Dermis microvascular lymphatic vessel endothelial cell (primary cell): ENCODE measurements at regions not wholly inside any gene's neighbourhood (a gene's known extent, or its start where the extent isn't known, plus 50 kb on each side); places are given as distances from the start of the nearest gene placed in this dataset.
"Not testable (repeated sequence)": the region's sequence is repeated elsewhere in the genome, so short reads cannot be mapped to it uniquely, and the experiment has no call there.

Experiments
- DNase-seq, 2 donors: peaks; one replicate each; pipeline versions ENCODE4 v3.0.0 to v3.0.0-alpha.2; 2010; ENCODE audit warnings: low read depth in 2 of 2

DNA sequence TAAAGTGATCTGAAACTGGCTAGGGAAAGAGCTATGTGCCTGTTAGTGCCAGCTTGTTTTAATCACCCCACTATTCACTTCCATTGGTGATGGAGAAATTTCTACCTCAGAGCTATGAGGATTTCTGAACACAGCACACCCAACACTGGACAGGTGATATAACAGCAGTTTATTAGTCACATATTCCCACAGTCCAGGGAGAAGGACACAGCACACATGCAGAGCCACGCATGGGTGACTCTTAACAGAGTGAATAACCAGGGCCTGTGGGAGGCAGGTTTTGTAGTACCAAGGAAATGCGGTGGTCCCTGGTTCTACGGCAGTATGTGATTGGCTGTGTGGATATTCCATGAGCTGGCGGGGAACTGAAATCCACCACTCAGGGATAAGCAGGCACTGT lies 455.1 kb downstream of the BTG1 start:
- DNase-seq, result no peak

DNA sequence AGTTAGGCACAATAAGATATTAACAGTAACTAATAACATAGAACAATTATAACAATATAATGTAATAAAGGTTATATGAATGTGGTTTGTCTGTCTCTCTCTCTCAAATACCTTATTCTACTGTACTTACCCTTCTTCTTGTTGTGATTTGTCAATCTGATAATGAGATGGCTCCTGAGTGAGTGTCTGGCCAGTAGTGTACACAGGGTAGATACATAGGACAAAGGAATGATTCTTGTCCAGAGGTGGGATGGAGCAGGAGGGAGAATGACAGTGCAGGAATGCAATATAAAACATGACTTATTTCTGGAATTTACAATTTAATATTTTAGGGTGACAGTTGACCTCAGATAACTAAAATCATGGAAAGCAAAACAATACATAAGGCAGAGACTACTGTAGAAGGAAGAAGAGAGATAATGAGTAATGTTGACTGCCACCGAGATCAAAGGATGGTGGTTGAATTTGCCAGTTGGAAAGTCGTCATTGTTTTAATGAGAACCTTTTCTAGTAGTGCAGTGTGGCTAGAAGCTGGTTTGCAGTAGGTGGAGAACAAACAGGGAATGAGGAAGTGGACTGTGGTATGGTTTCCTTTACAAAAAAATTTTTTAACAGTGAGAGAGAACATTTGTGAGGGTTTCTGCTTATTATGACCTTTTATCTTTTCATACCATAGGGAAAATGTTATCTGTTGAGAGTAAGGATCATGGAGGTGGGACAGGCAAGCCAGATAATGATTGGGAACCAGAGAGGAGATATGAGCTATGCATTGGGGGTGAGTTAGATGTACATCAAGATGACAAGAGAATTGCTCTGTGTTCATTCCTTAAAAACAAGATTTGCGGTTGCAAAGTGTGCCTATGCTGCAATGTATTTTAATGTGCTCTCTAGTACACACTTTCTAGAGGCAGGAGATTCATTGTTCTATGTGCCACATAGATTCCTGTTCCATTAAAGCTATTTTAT lies 458.3 kb downstream of the BTG1 start:
- peak; percentile 7 to 61 for DNase-seq

DNA sequence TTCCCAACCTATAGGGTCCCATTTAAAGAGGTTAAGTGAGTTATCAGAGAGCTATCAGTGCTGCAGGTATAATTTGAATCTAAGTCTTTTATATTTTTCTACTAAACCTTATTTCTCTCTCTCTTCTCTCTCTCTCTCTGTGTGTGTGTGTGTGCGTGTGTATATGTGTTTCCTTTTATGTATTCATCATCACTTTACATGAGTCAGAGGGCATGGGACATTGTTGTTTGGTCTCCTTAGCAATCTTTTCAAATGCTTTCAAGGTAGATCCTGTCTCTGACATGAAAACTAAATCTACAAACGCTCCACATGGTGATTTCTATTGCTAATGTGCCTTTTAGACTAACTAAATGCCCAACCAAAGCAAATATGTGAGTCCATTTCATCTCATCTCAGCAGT lies 459.7 kb downstream of the BTG1 start:
- DNase-seq, result peak; percentile 78 to 80

DNA sequence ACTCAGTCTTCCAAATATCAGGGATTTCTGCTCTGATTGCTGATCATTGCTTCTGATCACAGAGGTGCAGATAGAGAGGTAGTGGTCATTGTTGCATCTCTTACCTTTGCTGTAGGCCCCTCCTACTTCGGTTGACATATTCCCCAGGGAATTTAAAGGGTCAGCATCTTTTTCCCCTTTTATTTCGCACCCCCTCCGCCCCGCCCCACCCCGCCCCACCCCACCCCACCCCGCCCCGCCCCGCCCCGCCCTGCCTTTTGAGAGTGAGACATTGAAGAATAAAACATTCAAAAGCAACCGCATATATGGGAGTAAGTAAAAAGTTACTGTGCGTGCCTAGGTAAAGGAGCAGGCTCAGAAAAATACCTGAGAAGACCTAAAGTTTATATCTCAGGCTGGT lies 463.9 kb downstream of the BTG1 start:
- no peak for DNase-seq

DNA sequence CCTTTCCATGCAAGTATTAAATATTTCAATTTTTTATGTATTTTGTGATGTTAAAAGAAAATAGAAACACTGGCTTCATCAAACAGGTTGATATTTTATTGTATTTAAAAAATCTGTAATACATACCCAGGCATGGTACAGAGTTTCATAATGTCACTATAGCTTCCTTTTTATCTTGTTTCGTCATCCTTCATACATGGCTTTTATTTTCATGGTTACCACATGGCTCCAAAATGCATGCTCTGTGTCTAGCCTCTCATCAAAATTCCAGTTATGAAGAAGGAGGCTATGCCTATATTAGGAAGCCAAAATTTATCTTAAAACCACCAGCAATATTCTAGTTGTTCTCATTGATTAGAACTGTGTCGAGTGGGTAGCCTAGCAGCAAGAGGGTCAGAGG lies 464.8 kb downstream of the BTG1 start:
- DNase-seq, result no peak

DNA sequence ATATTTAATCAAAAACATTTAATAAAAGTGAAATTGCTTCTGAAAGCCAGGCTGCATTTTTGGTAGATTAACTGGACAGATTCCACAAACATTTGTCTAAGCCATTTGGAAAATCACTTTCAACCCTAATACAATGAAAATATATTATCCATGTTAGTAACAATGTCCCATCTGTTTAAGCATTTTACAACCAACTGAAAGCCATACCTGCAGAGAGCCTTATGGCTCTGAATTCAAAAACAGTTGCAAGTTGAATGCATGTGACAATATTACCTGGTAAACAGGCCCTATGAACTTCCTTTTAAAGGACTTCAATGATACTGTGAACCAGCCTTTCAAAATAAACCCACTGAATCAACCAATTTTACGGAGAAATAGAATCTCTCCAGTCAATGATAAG lies 468.1 kb downstream of the BTG1 start:
- no peak for DNase-seq

DNA sequence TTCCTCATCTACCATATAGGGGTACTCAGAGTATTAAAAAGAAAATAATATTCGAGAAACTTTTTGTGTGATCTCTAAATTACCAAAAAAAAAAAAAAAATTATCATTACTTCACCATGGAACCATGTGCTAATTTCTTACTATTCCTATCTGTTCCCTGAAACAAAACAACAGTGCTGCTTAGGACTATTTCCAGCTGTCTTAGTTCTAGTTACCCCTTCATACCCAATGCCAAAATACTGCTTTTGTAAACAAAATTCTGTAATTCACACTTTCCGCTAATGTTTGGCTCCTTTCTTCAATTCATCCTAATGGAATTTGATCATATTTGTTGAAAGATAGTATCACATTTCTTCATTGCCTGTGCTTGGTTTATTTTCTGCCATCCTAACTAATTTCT lies 470.2 kb downstream of the BTG1 start:
- no peak for DNase-seq

DNA sequence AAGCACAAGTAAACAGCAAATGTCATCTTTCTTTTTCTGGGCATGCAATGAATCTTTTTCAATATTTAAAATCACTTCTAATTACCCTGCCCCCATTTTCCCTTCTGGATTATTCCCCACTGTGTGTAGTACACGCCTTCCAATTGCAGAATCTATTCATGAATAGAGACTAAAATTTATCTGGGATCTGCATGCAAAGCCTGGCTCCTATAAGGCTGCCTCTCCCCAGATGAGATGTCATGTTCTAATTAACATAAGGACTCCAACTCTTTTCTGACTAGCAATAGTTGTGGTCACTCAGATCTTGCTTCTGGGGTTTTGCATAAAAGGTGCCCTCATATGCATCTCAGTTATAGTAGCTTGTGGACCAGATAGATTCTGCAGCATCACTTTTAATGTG lies 473.5 kb downstream of the BTG1 start:
- no peak for DNase-seq

DNA sequence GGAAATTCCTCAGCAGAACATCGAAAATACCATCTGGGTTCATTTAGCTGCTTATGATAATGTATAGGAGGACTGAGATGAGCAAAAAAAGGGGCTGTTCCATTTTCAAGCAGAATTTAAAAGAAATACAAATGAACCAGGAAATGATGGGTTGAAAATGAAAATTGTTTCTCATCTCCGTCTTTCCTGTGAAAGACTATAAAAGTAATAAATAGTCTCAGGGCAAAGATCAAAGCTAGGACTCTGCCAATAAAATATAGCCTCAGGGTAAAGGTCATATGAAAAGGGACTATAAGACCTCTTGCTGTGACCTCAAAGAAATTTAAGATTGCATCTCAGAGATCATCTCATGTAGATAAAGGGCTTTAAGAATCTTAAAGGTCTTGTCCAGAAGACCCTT lies 478.0 kb downstream of the BTG1 start:
- no peak for DNase-seq

DNA sequence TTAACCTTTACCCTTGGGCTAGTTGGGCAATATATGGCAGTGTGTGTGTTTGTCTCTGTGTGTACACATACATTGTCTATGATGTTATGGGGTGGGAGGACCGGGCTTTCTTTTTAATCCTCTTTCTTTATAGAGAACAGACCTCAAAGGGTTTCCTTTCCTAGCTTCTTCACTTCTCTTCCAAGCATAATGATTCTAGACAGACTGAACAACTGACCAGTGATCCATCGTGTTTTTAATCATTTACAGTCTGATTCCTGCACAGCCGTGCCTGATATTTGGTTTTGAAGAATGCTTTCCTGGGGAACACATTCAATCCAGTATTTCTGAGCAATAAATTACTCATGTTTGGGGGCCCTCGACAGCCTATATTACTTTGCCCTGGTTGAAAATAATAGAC lies 481.1 kb upstream of the DCN start:
- DNase-seq, result no peak

DNA sequence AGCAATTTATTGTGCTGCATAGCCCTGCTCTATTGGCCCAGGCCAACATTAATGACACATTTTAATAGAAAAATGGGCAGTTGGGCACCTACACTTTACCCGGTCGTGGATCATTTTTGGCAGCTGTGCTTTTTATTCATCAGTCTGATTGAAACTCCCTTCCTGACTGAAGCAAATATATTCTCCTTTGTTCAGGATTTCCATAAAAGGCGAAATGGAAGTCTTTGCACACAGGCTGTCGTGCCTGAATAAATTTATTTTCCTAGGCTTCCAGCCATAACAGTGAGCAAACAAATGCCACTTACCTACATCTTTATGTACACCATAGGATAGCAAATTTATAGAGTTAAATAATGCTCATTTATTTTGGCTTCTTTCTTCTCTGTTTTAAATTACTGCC lies 480.7 kb upstream of the DCN start:
- DNase-seq, result peak; percentile 41 to 78

DNA sequence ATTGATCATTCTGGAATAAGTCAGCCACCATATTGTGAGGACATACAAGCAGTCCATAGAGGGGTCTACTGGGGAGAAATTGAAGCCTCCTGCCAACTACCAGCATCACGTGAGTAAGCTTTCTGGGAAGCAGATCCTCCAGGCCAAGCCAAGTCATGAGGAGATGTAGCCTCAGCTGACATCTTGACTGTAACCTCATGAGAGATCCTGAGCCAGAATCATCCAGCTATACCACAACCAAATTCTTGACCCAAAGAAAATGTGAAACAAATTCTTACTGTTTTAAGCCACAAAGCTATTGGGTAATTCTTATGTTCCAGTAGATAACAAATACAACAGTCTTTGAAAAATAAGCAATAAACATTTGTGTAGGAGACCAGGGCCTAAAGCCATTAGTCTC lies 479.4 kb upstream of the DCN start:
- DNase-seq, result no peak

DNA sequence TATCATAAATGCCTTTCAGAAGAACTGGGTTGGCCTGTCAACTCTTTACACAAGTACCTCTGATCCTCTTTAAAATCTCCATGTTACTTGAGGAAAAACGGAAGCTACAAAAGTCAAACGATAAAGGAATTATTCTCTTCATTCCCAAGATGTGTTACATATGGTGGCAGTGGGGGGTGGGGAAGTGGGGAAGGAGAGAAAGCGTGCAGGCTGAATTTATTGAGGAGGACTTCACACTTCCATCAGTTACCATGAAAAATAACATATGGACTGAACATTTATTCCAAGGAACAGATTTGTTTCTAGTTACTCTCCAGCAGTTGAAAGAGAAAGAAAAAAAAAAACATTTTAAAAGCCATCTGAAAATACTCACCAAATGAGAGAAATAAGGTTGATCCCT lies 474.4 kb upstream of the DCN start:
- DNase-seq, result no peak

DNA sequence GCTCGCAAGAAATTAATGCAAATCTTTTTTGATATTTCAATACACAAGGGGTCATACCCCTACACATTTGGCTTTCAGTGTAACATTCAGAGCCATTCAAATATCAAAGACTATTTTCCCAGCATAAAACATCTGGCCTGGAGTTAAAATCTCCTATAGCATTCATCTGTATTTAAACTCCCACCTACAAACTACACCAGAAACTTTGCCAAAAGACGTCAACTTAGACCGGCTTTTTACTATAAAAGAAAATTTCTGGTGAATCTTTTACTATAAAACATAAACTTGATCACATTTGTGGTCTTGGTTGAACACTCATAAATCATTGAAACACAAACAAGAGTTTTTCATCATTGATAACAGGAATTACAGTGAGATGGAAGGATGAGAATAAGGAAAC lies 473.3 kb upstream of the DCN start:
- no peak for DNase-seq

DNA sequence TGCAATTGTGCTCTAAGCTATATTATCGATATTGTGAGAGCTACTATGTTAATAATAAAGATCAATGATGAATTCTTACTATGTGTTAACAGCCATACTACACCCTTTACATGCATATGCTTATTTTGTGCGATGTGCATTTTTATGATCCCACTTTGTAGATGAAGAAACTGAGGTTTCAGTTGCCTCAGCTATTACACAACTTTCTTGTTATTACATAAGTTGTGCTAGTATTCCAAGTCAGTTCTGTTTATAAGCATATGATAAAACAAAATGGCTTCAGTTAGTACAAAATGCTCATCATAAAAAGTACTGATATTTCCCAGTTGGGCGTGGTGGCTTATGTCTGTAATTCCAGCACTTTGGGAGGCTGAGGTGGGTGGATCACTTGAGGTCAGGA lies 471.5 kb upstream of the DCN start:
- no peak for DNase-seq

DNA sequence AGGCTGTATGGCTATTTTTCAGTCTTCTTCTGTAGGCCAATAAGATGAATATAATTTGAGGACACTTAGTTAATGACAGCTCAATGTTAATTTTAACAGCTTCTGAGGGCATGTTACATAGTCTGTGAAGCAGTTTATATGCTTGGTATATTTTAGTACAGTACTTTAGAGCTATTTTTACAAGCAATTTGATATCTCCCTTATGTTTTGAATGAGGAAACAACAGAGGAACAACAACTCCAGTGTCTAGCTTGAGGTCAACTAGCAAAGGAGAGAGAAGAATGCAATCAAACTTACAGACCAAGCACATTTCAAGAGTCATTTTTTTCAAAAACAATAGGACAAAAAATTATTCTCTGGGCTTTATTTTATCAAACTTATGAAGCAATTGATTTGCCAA lies 469.1 kb upstream of the DCN start:
- no peak for DNase-seq

DNA sequence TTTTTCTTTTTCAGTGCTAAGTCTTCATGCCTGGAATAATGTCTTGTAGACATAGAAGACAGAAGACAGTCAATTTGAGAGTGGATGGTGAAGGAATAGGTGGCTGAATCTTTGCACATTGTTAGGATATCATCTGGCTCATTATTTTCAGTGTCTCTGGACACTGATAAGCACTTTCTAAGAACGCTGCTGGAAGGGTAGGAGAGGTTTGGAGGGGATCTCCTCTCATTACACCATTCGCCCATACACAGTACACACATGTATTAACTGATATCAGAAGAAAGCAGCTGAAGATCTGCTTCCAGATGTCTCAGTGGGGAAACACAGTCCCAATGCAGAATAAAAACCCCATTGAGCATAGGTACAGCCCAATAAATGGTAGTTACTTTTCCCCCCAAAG lies 461.1 kb upstream of the DCN start:
- no peak for DNase-seq

DNA sequence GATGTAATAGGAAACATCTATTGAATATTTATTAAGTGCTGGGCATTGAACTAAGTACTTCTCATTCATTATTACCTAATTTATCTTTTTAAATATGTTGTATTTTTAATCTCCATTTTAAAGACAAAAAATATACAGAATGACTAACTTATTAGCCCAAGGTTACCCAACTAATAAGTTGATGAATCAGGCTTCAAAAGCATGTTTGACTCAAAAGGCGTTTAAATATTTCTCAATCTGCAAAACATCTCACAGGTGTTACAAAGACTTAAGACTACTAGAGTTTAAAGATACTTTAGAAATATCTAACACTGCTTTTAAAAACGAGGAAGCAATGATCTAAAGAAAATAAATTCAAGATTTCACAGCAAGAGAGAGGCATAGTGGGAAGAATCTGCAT lies 457.4 kb upstream of the DCN start:
- no peak for DNase-seq

DNA sequence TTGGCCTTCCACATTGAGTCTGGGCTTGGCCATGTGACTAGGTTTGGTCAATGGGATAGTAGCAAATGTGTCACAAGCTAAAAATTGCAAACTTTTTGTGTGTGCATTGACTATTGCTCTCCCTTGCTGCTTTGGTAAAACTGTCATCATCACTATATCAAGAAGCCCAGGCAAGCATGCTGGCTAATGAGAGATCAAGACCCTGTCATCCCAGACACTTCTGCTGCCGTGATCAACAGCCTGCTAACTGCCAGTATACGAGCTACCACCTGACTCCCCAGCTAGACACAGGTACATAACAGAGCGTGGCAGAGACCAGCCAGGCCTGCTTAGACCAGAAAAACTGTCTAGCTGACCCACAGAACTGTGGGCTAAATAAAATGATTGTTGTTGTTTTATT lies 456.7 kb upstream of the DCN start:
- no peak for DNase-seq

DNA sequence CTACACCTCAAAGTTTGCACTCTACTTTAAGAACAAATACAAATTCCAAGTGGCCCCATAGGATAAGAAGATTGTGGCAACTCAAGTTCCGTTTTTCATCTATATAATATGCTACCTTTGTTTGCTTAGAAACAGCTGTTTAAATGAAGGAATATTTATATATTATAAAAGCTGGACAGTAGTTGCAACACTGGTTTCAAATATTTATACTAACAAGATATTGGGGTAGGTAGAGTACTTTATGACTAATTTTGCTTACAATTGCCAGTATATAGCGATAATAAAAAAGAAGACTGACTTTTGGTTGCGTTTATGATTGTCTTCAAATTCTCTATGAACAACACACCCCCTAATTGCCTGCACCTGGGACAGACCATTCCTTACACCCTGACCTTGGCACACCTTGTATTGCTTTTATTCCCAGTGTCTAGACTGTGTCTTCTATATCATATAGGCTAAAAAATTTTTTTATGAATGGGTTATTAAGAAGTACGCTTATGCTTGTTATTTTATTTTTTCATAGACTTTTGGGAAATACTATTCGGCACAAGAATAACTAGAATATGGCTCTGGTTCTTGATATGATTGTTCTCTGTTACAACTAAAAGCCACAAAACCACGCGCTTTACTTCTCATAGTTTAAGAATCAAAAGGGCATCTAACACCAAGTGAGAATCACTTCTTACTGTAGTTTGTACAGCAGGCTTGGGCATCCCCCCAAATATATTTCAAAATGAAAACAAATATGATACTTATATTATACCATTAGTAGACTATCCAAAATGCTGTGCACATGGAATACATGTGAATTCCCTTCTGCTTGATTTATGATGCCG lies 455.4 kb upstream of the DCN start:
- no peak for DNase-seq

DNA sequence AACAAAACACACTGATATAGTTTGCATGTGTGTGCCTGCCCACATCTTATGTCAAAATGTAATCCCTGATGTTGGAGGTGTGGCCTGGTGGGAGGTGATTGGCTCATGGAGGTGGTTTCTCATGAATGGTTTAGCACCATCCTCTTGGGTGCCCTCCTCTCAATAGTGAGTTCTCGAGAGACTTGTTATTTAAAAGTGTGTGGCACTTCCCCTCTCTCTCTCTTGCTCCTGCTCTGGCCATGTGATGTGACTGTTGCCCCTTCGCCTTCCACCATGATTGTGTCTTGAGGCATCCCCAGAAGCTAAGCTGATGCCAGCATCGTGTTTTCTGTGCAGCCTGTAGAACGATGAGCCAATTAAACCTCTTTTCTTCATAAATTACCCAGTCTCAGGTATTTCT lies 454.1 kb upstream of the DCN start:
- DNase-seq, result no peak

DNA sequence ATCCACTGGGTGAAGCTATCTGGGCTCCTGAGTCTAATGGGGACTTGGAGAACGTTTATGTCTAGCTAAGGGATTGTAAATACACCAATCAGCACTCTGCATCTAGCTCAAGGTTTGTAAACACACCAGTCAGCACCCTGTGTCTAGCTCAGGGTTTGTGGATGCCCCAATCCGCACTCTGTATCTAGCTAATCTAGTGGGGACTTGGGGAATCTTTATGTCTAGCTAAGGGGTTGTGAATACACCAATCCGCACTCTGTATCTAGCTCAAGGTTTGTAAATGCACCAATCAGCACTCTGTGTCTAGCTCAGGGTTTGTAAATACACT lies 451.7 kb upstream of the DCN start:
- not testable (repeated sequence) for DNase-seq
